ENCODE measurements at regions not wholly inside any gene's neighbourhood (a gene's known extent, or its start where the extent isn't known, plus 50 kb on each side); places are given as distances from the start of the nearest gene placed in this dataset.

DNA sequence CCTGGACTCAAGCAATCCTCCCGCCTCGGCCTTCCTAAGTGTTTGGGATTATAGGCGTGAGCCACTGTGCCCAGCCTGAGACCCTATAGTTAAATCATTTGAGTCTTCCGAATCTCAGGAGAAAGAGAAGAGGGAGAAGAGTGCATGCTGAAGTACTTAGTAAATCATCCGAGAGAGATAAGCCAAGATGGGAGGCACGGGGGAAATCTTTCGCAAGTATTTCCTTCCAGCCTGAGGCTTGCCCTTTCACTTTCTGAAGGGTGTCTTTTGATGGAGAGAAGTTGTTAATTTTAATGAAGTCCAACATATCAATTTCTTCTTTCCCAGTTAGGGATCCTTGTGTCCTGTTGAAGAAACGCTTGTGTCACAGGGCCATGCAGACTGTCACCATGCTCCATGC lies 97.1 kb upstream of the SLC6A6 start:
- no peak for FAIRE-seq
- Histone ChIP-seq H3K27me3 (ENCODE audit: control insufficient read depth in 2 of 2, insufficient read depth in 2 of 2, low read length in 2 of 2) (peaks cover 0 to 2% of the 10 kb centered on the region in 2 experiments), H3K4me1 (ENCODE audit: control insufficient read depth, extremely low read depth, insufficient read depth, low read length) (no peaks in the 10 kb centered on the region), H3K27ac (ENCODE audit: insufficient read depth, low read depth, low read length) (no peak overlapping the region), H3K36me3 (ENCODE audit: control insufficient read depth in 2 of 2, extremely low read depth in 1 of 2, insufficient read depth in 2 of 2, low read length in 2 of 2) (no peaks in the 10 kb centered on the region), H3K9me3 (replicated peaks; ENCODE audit: control insufficient read depth, insufficient read depth, low read length) (no peaks in the 10 kb centered on the region), H3K4me2 (ENCODE audit: insufficient read depth, low read length) (no peak overlapping the region), H3K9ac (replicated peaks; ENCODE audit: extremely low read depth, insufficient read depth, low read length) (no peak overlapping the region), H4K20me1 (replicated peaks; ENCODE audit: control insufficient read depth, extremely low read depth, insufficient read depth, low read length) (no peaks in the 10 kb centered on the region), H3K9me1 (replicated peaks; ENCODE audit: control insufficient read depth, extremely low read depth, insufficient read depth, low read length) (no peaks in the 10 kb centered on the region), H3K4me3 (replicated peaks in 1 of 3; ENCODE audit: insufficient read depth in 1 of 3, low read depth in 1 of 3, low read length in 3 of 3) (no peak overlapping the region), H2AFZ (ENCODE audit: low read depth, low read length) (no peak overlapping the region), H3K79me2 (ENCODE audit: control insufficient read depth, insufficient read depth, low read length) (no peaks in the 10 kb centered on the region)
- DNase-seq (ENCODE audit: low read depth, low spot score): no peak
- dilution Hi-C loops (cut with MboI; ENCODE audit: extremely low pct_ligation_motif_present, low sequenced_read_pairs) (no loop called here), intact Hi-C loops (cut with micrococcal nuclease) (no loop called here)
- ChIA-PET CTCF (no interaction called here), POLR2A (no interaction called here)
- no TSS peak for BruUV-seq (replicated peaks)
- TF ChIP-seq, protein P1, sequence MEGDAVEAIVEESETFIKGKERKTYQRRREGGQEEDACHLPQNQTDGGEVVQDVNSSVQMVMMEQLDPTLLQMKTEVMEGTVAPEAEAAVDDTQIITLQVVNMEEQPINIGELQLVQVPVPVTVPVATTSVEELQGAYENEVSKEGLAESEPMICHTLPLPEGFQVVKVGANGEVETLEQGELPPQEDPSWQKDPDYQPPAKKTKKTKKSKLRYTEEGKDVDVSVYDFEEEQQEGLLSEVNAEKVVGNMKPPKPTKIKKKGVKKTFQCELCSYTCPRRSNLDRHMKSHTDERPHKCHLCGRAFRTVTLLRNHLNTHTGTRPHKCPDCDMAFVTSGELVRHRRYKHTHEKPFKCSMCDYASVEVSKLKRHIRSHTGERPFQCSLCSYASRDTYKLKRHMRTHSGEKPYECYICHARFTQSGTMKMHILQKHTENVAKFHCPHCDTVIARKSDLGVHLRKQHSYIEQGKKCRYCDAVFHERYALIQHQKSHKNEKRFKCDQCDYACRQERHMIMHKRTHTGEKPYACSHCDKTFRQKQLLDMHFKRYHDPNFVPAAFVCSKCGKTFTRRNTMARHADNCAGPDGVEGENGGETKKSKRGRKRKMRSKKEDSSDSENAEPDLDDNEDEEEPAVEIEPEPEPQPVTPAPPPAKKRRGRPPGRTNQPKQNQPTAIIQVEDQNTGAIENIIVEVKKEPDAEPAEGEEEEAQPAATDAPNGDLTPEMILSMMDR (IDR thresholded peaks at IDR 0.05; ENCODE audit: extremely low read depth in 1 of 2, insufficient read depth in 1 of 2, low read depth in 1 of 2, low read length in 2 of 2): no peak
- TF ChIP-seq GATA2 (IDR thresholded peaks at IDR 0.05; ENCODE audit: insufficient read depth, insufficient read length, low read depth, low read length): no peak
- TF ChIP-seq MYC (IDR thresholded peaks at IDR 0.05; ENCODE audit: low read depth, low read length): no peak
- no peak for TF ChIP-seq FOS (IDR thresholded peaks at IDR 0.05; ENCODE audit: borderline replicate concordance, insufficient read depth, low read length)
- TF ChIP-seq POLR2AphosphoS5 (IDR thresholded peaks at IDR 0.05; ENCODE audit: insufficient read depth, low read depth, low read length): no peak
- TF ChIP-seq EZH2 (IDR thresholded peaks at IDR 0.05; ENCODE audit: borderline replicate concordance, low read depth, low read length, severe bottlenecking): no peak
- no peak for TF ChIP-seq JUN (IDR thresholded peaks at IDR 0.05; ENCODE audit: borderline replicate concordance, insufficient read depth, insufficient read length, low read depth)
- TF ChIP-seq, protein P2, sequence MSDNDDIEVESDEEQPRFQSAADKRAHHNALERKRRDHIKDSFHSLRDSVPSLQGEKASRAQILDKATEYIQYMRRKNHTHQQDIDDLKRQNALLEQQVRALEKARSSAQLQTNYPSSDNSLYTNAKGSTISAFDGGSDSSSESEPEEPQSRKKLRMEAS (IDR thresholded peaks at IDR 0.05; ENCODE audit: insufficient read depth, insufficient read length): no peak
- TF ChIP-seq POLR2A (IDR thresholded peaks at IDR 0.05; ENCODE audit: low read depth, low read length): no peak
